Cardiac muscle cell (in vitro differentiated cells and primary cell): ENCODE measurements at regions not wholly inside any gene's neighbourhood (a gene's known extent, or its start where the extent isn't known, plus 50 kb on each side); places are given as distances from the start of the nearest gene placed in this dataset.

Experiments
- DNase-seq, 2 donors: peaks; one replicate each; pipeline versions ENCODE4 v3.0.0 to v3.0.0-alpha.2; 2010 to 2017; ENCODE audit warnings: low read depth in 1 of 2, low spot score in 1 of 2
- H3K27ac ChIP-seq: fragments of 200-600 bp; sonication (generic); 2 replicates; pipeline ENCODE4 v1.5.1; 2016
- H3K27me3 ChIP-seq: fragments of 200-600 bp; sonication (generic); 2 replicates; pipeline ENCODE4 v1.6.0; 2016; ENCODE audit warnings: control low read depth
- H3K36me3 ChIP-seq: fragments of 200-600 bp; sonication (generic); 2 replicates; pipeline ENCODE4 v1.5.1; 2016; ENCODE audit warnings: control low read depth
- H3K4me1 ChIP-seq: fragments of 200-600 bp; sonication (generic); 2 replicates; pipeline ENCODE4 v1.8.1; 2017; ENCODE audit warnings: low read depth, mild to moderate bottlenecking, mixed run types
- H3K4me3 ChIP-seq: fragments of 200-600 bp; sonication (generic); 2 replicates; pipeline ENCODE4 v1.5.1; 2016; ENCODE audit warnings: mild to moderate bottlenecking
- H3K9me3 ChIP-seq: fragments of 200-600 bp; sonication (generic); 2 replicates; pipeline ENCODE4 v1.5.1; 2017; ENCODE audit warnings: low read depth, mild to moderate bottlenecking, control low read depth
- CTCF ChIP-seq: IDR thresholded peaks from 2 replicates; pipeline ENCODE4 v1.5.1; 2012; ENCODE audit warnings: low read depth, mild to moderate bottlenecking, low read length

- Histone ChIP-seq H3K27me3 (no peaks in the 10 kb centered on the region), H3K27ac (no peak overlapping the region), H3K9me3 (no peaks in the 10 kb centered on the region), H3K4me1 (no peaks in the 10 kb centered on the region), H3K36me3 (no peaks in the 10 kb centered on the region), H3K4me3 (no peak overlapping the region)
- TF ChIP-seq CTCF, result no peak
- no peak for DNase-seq
Measured at GRCh38 chr4:85302756-85303155, 172.2 kb upstream of the ARHGAP24 start.

GRCh38 chr4:85318415-85318814, 156.5 kb upstream of the ARHGAP24 start:
- H3K9me3 ChIP-seq, result no peaks in the 10 kb centered on the region
- no peaks in the 10 kb centered on the region for H3K27me3 ChIP-seq
- no peak overlapping the region for H3K4me3 ChIP-seq
- no peaks in the 10 kb centered on the region for H3K36me3 ChIP-seq
- H3K4me1 ChIP-seq, result no peaks in the 10 kb centered on the region
- H3K27ac ChIP-seq, result no peak overlapping the region
- TF ChIP-seq CTCF, result no peak
- DNase-seq, result no peak

- Histone ChIP-seq H3K27ac (no peak overlapping the region), H3K9me3 (no peaks in the 10 kb centered on the region), H3K4me1 (no peaks in the 10 kb centered on the region), H3K4me3 (no peak overlapping the region), H3K36me3 (no peaks in the 10 kb centered on the region), H3K27me3 (no peaks in the 10 kb centered on the region)
- no peak for DNase-seq
- TF ChIP-seq CTCF, result no peak
Measured at GRCh38 chr4:85358831-85359230, 116.1 kb upstream of the ARHGAP24 start.

GRCh38 chr4:85362550-85362949, 112.4 kb upstream of the ARHGAP24 start:
- no peak overlapping the region for H3K4me3 ChIP-seq
- DNase-seq, result no peak
- H3K27me3 ChIP-seq, result no peaks in the 10 kb centered on the region
- no peaks in the 10 kb centered on the region for H3K9me3 ChIP-seq
- H3K27ac ChIP-seq, result no peak overlapping the region
- no peak for TF ChIP-seq CTCF
- no peaks in the 10 kb centered on the region for H3K36me3 ChIP-seq
- peaks cover 9% of the 10 kb centered on the region for H3K4me1 ChIP-seq

- H3K4me1 ChIP-seq, result peaks cover 9% of the 10 kb centered on the region
- H3K27me3 ChIP-seq, result no peaks in the 10 kb centered on the region
- H3K4me3 ChIP-seq, result no peak overlapping the region
- TF ChIP-seq CTCF, result no peak
- DNase-seq, result no peak
- H3K36me3 ChIP-seq, result no peaks in the 10 kb centered on the region
- no peaks in the 10 kb centered on the region for H3K9me3 ChIP-seq
- H3K27ac ChIP-seq, result no peak overlapping the region
Measured at GRCh38 chr4:85367815-85368214, 107.1 kb upstream of the ARHGAP24 start.

- no peaks in the 10 kb centered on the region for H3K9me3 ChIP-seq
- no peak overlapping the region for H3K27ac ChIP-seq
- DNase-seq, result no peak
- peaks cover 9% of the 10 kb centered on the region for H3K4me1 ChIP-seq
- H3K27me3 ChIP-seq, result no peaks in the 10 kb centered on the region
- no peak for TF ChIP-seq CTCF
- no peak overlapping the region for H3K4me3 ChIP-seq
- no peaks in the 10 kb centered on the region for H3K36me3 ChIP-seq
Measured at GRCh38 chr4:85368240-85368639, 106.7 kb upstream of the ARHGAP24 start.
